ENCODE measurements at regions not wholly inside any gene's neighbourhood (a gene's known extent, or its start where the extent isn't known, plus 50 kb on each side); places are given as distances from the start of the nearest gene placed in this dataset.

DNA sequence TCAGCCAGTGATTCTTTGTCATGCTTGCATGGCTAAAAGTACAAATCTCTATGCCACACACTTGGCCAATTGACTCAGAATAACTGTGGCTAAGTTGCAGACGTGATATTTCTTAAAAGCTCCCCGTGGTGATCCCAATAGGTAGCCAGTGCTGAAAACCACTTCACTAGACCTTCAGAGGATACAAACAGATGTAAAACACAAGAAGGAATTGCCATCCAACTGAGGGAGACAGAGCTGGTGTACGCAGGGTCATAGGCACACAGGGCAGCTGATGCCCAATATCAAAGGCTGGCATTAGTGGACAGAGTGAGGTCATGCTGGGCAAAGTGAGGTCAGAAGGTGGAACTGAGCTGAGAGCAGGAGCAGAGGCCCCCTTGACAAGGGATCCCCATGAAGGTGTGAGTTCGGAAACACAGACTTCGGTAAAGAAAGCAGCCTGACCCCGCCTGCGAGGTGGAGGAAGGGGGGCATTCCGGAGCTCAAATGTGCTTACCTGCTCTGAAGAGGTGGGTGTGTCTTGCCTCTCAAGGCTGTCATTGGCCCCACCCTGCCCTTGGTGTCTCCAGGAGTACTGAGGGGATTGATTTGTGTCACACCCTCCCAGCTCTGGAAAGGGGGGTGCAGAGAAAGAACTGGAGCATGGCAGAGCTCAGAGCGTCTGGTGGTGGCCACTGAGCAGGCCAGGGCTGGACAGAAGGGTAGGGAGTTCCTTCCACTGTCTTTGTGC is 344.9 kb upstream of the B3GAT1 start:
- TF ChIP-seq, protein P1, sequence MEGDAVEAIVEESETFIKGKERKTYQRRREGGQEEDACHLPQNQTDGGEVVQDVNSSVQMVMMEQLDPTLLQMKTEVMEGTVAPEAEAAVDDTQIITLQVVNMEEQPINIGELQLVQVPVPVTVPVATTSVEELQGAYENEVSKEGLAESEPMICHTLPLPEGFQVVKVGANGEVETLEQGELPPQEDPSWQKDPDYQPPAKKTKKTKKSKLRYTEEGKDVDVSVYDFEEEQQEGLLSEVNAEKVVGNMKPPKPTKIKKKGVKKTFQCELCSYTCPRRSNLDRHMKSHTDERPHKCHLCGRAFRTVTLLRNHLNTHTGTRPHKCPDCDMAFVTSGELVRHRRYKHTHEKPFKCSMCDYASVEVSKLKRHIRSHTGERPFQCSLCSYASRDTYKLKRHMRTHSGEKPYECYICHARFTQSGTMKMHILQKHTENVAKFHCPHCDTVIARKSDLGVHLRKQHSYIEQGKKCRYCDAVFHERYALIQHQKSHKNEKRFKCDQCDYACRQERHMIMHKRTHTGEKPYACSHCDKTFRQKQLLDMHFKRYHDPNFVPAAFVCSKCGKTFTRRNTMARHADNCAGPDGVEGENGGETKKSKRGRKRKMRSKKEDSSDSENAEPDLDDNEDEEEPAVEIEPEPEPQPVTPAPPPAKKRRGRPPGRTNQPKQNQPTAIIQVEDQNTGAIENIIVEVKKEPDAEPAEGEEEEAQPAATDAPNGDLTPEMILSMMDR (IDR thresholded peaks at IDR 0.05), result no peak
- no peak for TF ChIP-seq POLR2A (IDR thresholded peaks at IDR 0.05)
- no peak for TF ChIP-seq POLR2AphosphoS5 (IDR thresholded peaks at IDR 0.05)
- no peak for TF ChIP-seq EP300 (IDR thresholded peaks at IDR 0.05)

All from sigmoid colon (tissue), 4 donors.